ENCODE measurements at regions not wholly inside any gene's neighbourhood (a gene's known extent, or its start where the extent isn't known, plus 50 kb on each side); places are given as distances from the start of the nearest gene placed in this dataset.

DNA sequence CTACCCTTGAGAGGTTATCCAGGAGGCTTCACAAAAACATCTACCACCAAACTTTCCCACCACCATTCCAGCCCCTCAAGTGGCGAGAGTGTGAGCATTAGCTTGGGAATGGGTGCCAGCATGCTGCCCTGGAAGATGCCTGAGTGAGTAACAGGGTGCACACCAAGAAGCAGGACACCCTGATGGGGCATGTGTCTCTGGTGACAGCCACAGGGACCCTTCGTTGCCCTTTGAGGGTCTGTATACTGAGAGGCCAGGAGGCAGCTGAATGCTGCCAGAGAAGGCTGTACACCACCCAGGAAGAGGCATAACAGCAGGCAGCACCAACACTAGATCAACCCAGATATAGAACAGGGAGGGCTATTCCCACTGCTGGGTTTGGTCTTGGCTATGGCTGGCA lies 233.6 kb upstream of the THSD7B start:
- H3K27me3 ChIP-seq (ENCODE audit: control insufficient read depth, insufficient read depth, low read length) = no peaks in the 10 kb centered on the region
- no peak overlapping the region for H3K27ac ChIP-seq (ENCODE audit: insufficient read depth, low read length)
- no peaks in the 10 kb centered on the region for H3K36me3 ChIP-seq (ENCODE audit: control insufficient read depth, insufficient read depth, low read length)
- H3K79me2 ChIP-seq (ENCODE audit: control insufficient read depth, insufficient read depth, low read length) = no peaks in the 10 kb centered on the region
- H3K4me3 ChIP-seq (replicated peaks in 1 of 4; ENCODE audit: control extremely low read depth in 1 of 4, insufficient read depth in 1 of 4, low read depth in 3 of 4, low read length in 4 of 4) = no peak overlapping the region
- H3K9me3 ChIP-seq (ENCODE audit: control insufficient read depth, insufficient read depth, low read depth, low read length) = no peaks in the 10 kb centered on the region
- no peak overlapping the region for H3K4me2 ChIP-seq (ENCODE audit: extremely low read depth, insufficient read depth, low read length)
- H3K4me1 ChIP-seq (ENCODE audit: control insufficient read depth, extremely low read depth, insufficient read depth, low read length) = no peaks in the 10 kb centered on the region
- no peak overlapping the region for H2AFZ ChIP-seq (ENCODE audit: low read length)
- H3K9ac ChIP-seq (ENCODE audit: insufficient read depth, low read length) = no peak overlapping the region
- TF ChIP-seq, protein P1, sequence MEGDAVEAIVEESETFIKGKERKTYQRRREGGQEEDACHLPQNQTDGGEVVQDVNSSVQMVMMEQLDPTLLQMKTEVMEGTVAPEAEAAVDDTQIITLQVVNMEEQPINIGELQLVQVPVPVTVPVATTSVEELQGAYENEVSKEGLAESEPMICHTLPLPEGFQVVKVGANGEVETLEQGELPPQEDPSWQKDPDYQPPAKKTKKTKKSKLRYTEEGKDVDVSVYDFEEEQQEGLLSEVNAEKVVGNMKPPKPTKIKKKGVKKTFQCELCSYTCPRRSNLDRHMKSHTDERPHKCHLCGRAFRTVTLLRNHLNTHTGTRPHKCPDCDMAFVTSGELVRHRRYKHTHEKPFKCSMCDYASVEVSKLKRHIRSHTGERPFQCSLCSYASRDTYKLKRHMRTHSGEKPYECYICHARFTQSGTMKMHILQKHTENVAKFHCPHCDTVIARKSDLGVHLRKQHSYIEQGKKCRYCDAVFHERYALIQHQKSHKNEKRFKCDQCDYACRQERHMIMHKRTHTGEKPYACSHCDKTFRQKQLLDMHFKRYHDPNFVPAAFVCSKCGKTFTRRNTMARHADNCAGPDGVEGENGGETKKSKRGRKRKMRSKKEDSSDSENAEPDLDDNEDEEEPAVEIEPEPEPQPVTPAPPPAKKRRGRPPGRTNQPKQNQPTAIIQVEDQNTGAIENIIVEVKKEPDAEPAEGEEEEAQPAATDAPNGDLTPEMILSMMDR (conservative IDR thresholded peaks at IDR 0.05 in 1 of 2, IDR thresholded peaks at IDR 0.05 in 1 of 2; ENCODE audit: low read depth in 1 of 2, low read length in 2 of 2) = no peak
- no peak for TF ChIP-seq EZH2 (IDR thresholded peaks at IDR 0.05; ENCODE audit: low read length, missing control alignments)
- no peaks in the 10 kb centered on the region for H4K20me1 ChIP-seq (ENCODE audit: control insufficient read depth, extremely low read depth, insufficient read depth, low read length)
- no peak for DNase-seq (ENCODE audit: low read depth in 2 of 2)

DNA sequence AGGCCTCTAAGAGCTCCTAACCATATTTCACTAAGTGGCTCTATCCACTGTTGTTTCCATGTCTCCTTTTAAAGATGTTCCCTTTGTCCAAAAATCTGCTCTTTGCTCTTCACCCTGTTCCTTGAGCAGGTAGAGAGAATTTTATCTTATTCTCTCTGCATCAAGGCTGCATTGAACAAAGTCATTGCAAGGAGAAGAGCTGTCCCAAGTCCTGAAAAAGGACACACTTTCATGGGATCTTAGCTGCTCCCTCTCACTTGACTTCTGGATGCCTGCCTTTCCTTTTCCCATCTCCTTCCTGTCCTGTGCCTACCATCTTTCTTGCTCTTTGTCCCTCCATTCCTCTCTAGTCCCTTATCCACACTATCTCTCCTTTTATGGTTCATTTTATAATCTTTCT lies 235.2 kb upstream of the THSD7B start:
- no peak overlapping the region for H3K4me3 ChIP-seq (replicated peaks in 1 of 4; ENCODE audit: control extremely low read depth in 1 of 4, insufficient read depth in 1 of 4, low read depth in 3 of 4, low read length in 4 of 4)
- H3K9me3 ChIP-seq (ENCODE audit: control insufficient read depth, insufficient read depth, low read depth, low read length) = no peaks in the 10 kb centered on the region
- no peak for TF ChIP-seq EZH2 (IDR thresholded peaks at IDR 0.05; ENCODE audit: low read length, missing control alignments)
- TF ChIP-seq, protein P1 (conservative IDR thresholded peaks at IDR 0.05 in 1 of 2, IDR thresholded peaks at IDR 0.05 in 1 of 2; ENCODE audit: low read depth in 1 of 2, low read length in 2 of 2) = no peak
- H2AFZ ChIP-seq (ENCODE audit: low read length) = no peak overlapping the region
- H3K36me3 ChIP-seq (ENCODE audit: control insufficient read depth, insufficient read depth, low read length) = no peaks in the 10 kb centered on the region
- no peaks in the 10 kb centered on the region for H4K20me1 ChIP-seq (ENCODE audit: control insufficient read depth, extremely low read depth, insufficient read depth, low read length)
- no peaks in the 10 kb centered on the region for H3K27me3 ChIP-seq (ENCODE audit: control insufficient read depth, insufficient read depth, low read length)
- H3K9ac ChIP-seq (ENCODE audit: insufficient read depth, low read length) = no peak overlapping the region
- H3K4me2 ChIP-seq (ENCODE audit: extremely low read depth, insufficient read depth, low read length) = no peak overlapping the region
- H3K4me1 ChIP-seq (ENCODE audit: control insufficient read depth, extremely low read depth, insufficient read depth, low read length) = no peaks in the 10 kb centered on the region
- DNase-seq (ENCODE audit: low read depth in 2 of 2) = no peak
- no peak overlapping the region for H3K27ac ChIP-seq (ENCODE audit: insufficient read depth, low read length)
- H3K79me2 ChIP-seq (ENCODE audit: control insufficient read depth, insufficient read depth, low read length) = no peaks in the 10 kb centered on the region

DNA sequence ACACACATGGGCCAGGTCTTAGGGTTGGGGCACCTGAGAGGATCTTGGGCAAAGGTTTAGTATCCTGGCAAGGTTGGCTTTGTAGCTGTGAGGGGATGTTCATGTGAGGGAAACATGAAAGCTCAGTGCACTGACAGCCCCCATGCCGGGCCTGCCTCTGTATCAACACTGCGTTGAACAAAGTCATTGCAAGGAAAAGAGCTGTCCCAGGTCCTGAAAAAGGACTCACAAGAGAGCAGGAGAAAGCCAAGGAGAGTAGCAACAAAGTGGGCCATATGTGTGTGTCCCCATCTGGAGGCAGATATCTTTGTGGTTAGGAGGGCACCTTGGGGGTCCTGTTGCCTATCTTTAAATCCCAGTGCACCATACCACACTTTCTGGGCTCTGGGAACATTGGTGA lies 237.8 kb upstream of the THSD7B start:
- Histone ChIP-seq H3K36me3 (ENCODE audit: control insufficient read depth, insufficient read depth, low read length) (no peaks in the 10 kb centered on the region), H3K79me2 (ENCODE audit: control insufficient read depth, insufficient read depth, low read length) (no peaks in the 10 kb centered on the region), H3K9ac (ENCODE audit: insufficient read depth, low read length) (no peak overlapping the region), H3K9me3 (ENCODE audit: control insufficient read depth, insufficient read depth, low read depth, low read length) (no peaks in the 10 kb centered on the region), H3K27ac (ENCODE audit: insufficient read depth, low read length) (no peak overlapping the region), H3K4me3 (replicated peaks in 1 of 4; ENCODE audit: control extremely low read depth in 1 of 4, insufficient read depth in 1 of 4, low read depth in 3 of 4, low read length in 4 of 4) (no peak overlapping the region), H4K20me1 (ENCODE audit: control insufficient read depth, extremely low read depth, insufficient read depth, low read length) (no peaks in the 10 kb centered on the region), H3K27me3 (ENCODE audit: control insufficient read depth, insufficient read depth, low read length) (no peaks in the 10 kb centered on the region), H3K4me1 (ENCODE audit: control insufficient read depth, extremely low read depth, insufficient read depth, low read length) (no peaks in the 10 kb centered on the region), H2AFZ (ENCODE audit: low read length) (no peak overlapping the region), H3K4me2 (ENCODE audit: extremely low read depth, insufficient read depth, low read length) (no peak overlapping the region)
- no peak for TF ChIP-seq EZH2 (IDR thresholded peaks at IDR 0.05; ENCODE audit: low read length, missing control alignments)
- TF ChIP-seq, protein P1 (conservative IDR thresholded peaks at IDR 0.05 in 1 of 2, IDR thresholded peaks at IDR 0.05 in 1 of 2; ENCODE audit: low read depth in 1 of 2, low read length in 2 of 2) = no peak
- DNase-seq (ENCODE audit: low read depth in 2 of 2) = peak; percentile 1 to 3
